OCI-LY7 (cell line): ENCODE measurements at regions not wholly inside any gene's neighbourhood (a gene's known extent, or its start where the extent isn't known, plus 50 kb on each side); places are given as distances from the start of the nearest gene placed in this dataset.

Experiments
- BruUV-seq: library from RNA; stranded (reverse); fragments of 400-500 nt; replicated peaks from 2 replicates; lab custom pipeline; 2021; lab: Mats Ljungman, UMichigan
- CTCF ChIA-PET: fragments of 300-600 bp; sonication (Branson Sonifier 250); formaldehyde crosslinking; loops from one replicate; lab custom pipeline; 2022; ENCODE audit warnings: antibody characterized with exemption; ENCODE audit not compliant: unreplicated experiment; lab: Charles Lee
- POLR2A ChIA-PET: fragments of 300-600 bp; sonication (Branson Sonifier 250); formaldehyde crosslinking; loops from one replicate; lab custom pipeline; 2022; ENCODE audit warnings: antibody characterized with exemption; lab: Charles Lee
- DNase-seq: peaks from one replicate; pipeline ENCODE4 v3.0.0-alpha.2; 2015; ENCODE audit warnings: low spot score
- H2AFZ ChIP-seq: fragments of 200-600 bp; sonication (generic), shearing (Covaris generic); 2 replicates; pipeline ENCODE4 v1.6.1; 2014; ENCODE audit warnings: mild to moderate bottlenecking, antibody characterized with exemption, low read length, moderate library complexity
- H3K27ac ChIP-seq: fragments of 200-600 bp; sonication (generic); 2 replicates; pipeline ENCODE4 v1.5.1; 2014; ENCODE audit warnings: mixed run types, low read depth, mild to moderate bottlenecking, moderate library complexity, low read length, inconsistent platforms; ENCODE audit not compliant: poor library complexity, severe bottlenecking
- H3K36me3 ChIP-seq: fragments of 200-600 bp; sonication (generic); 2 replicates; pipeline ENCODE4 v1.6.1; 2014; ENCODE audit warnings: mild to moderate bottlenecking, antibody characterized with exemption, low read length, moderate library complexity, mixed read lengths; ENCODE audit not compliant: insufficient read depth
- H3K4me1 ChIP-seq: fragments of 200-600 bp; sonication (generic); 2 replicates; pipeline ENCODE4 v1.5.1; 2014; ENCODE audit warnings: mild to moderate bottlenecking, low read length; ENCODE audit not compliant: insufficient read depth, poor library complexity, severe bottlenecking
- H3K4me2 ChIP-seq: fragments of 200-600 bp; sonication (generic); 2 replicates; pipeline ENCODE4 v1.6.1; 2014; ENCODE audit warnings: mild to moderate bottlenecking, low read length
- H3K4me3 ChIP-seq: fragments of 200-600 bp; sonication (generic); 2 replicates; pipeline ENCODE4 v1.5.1; 2014; ENCODE audit warnings: mild to moderate bottlenecking, low read depth, low read length; ENCODE audit not compliant: poor library complexity, severe bottlenecking
- H3K79me2 ChIP-seq: fragments of 200-600 bp; sonication (generic); 2 replicates; pipeline ENCODE4 v1.6.1; 2016; ENCODE audit warnings: low read depth, mild to moderate bottlenecking, low read length, moderate library complexity, mixed read lengths; ENCODE audit not compliant: insufficient read depth
- H3K9me2 ChIP-seq: fragments of 200-600 bp; sonication (generic); 2 replicates; pipeline ENCODE4 v1.6.1; 2016; ENCODE audit warnings: mild to moderate bottlenecking, low read length, mixed read lengths; ENCODE audit not compliant: insufficient read depth
- H3K9me3 ChIP-seq: fragments of 200-600 bp; sonication (generic); 2 replicates; pipeline ENCODE4 v1.6.1; 2014; ENCODE audit warnings: mild to moderate bottlenecking, mixed run types, low read length, mixed read lengths
- H4K20me1 ChIP-seq: fragments of 200-600 bp; sonication (generic); 2 replicates; pipeline ENCODE4 v1.6.1; 2014; ENCODE audit warnings: mild to moderate bottlenecking, antibody characterized with exemption, low read length, moderate library complexity, mixed read lengths; ENCODE audit not compliant: insufficient read depth
- EZH2phosphoT487 ChIP-seq: fragments of 200-600 bp; sonication (generic); IDR thresholded peaks from 2 replicates; pipeline ENCODE4 v1.6.1; 2018; ENCODE audit warnings: low read depth, borderline replicate concordance, mild to moderate bottlenecking, mixed run types, antibody characterized with exemption, low read length, moderate library complexity, mixed read lengths
- intact Hi-C: fragments of 100-400 bp; cut with micrococcal nuclease; formaldehyde crosslinking; loops from one replicate; pipeline ENCODE4 v1.10.0; 2022; ENCODE audit not compliant: unreplicated experiment
- TF ChIP-seq, protein P1 (sequence below): fragments of 200-600 bp; sonication (generic); conservative IDR thresholded peaks from 2 replicates; pipeline ENCODE4 v1.5.1; 2014; ENCODE audit warnings: mild to moderate bottlenecking, antibody characterized with exemption, low read length, moderate library complexity, mixed read lengths

GRCh38 chr6:1257778-1258177 lies 54.1 kb upstream of the FOXQ1 start:
- no peaks in the 10 kb centered on the region for H3K4me1 ChIP-seq
- no peak overlapping the region for H2AFZ ChIP-seq
- no peaks in the 10 kb centered on the region for H3K79me2 ChIP-seq
- no peak overlapping the region for H3K4me3 ChIP-seq
- H3K27ac ChIP-seq: no peak overlapping the region
- TF ChIP-seq, protein P1, sequence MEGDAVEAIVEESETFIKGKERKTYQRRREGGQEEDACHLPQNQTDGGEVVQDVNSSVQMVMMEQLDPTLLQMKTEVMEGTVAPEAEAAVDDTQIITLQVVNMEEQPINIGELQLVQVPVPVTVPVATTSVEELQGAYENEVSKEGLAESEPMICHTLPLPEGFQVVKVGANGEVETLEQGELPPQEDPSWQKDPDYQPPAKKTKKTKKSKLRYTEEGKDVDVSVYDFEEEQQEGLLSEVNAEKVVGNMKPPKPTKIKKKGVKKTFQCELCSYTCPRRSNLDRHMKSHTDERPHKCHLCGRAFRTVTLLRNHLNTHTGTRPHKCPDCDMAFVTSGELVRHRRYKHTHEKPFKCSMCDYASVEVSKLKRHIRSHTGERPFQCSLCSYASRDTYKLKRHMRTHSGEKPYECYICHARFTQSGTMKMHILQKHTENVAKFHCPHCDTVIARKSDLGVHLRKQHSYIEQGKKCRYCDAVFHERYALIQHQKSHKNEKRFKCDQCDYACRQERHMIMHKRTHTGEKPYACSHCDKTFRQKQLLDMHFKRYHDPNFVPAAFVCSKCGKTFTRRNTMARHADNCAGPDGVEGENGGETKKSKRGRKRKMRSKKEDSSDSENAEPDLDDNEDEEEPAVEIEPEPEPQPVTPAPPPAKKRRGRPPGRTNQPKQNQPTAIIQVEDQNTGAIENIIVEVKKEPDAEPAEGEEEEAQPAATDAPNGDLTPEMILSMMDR: no peak
- TF ChIP-seq EZH2phosphoT487: no peak
- CTCF ChIA-PET: no interaction called here
- no peaks in the 10 kb centered on the region for H4K20me1 ChIP-seq
- DNase-seq: no peak
- intact Hi-C loops: no loop called here
- no TSS peak for BruUV-seq
- H3K9me3 ChIP-seq: no peaks in the 10 kb centered on the region
- H3K36me3 ChIP-seq: no peaks in the 10 kb centered on the region
- no peak overlapping the region for H3K4me2 ChIP-seq
- POLR2A ChIA-PET: interaction anchor here (0.6 to 1.8 kb wide), 2 partner anchors 11 to 189 kb away, joined by 4 to 5 read pairs; no protein-coding TSS in a partner anchor
- no peaks in the 10 kb centered on the region for H3K9me2 ChIP-seq

GRCh38 chr6:1256435-1257008 lies 55.4 kb upstream of the FOXQ1 start:
- no TSS peak for BruUV-seq
- no peaks in the 10 kb centered on the region for H3K36me3 ChIP-seq
- POLR2A ChIA-PET: no interaction called here
- H3K79me2 ChIP-seq: no peaks in the 10 kb centered on the region
- H3K4me3 ChIP-seq: no peak overlapping the region
- no peak for TF ChIP-seq EZH2phosphoT487
- TF ChIP-seq, protein P1: no peak
- DNase-seq: no peak
- H2AFZ ChIP-seq: no peak overlapping the region
- H3K4me2 ChIP-seq: no peak overlapping the region
- CTCF ChIA-PET: no interaction called here
- no peak overlapping the region for H3K27ac ChIP-seq
- no peaks in the 10 kb centered on the region for H3K4me1 ChIP-seq
- no peaks in the 10 kb centered on the region for H4K20me1 ChIP-seq
- no peaks in the 10 kb centered on the region for H3K9me3 ChIP-seq
- H3K9me2 ChIP-seq: no peaks in the 10 kb centered on the region
- intact Hi-C loops: no loop called here

GRCh38 chr6:1255636-1256365 lies 56.1 kb upstream of the FOXQ1 start:
- H3K4me2 ChIP-seq: no peak overlapping the region
- CTCF ChIA-PET: no interaction called here
- TF ChIP-seq EZH2phosphoT487: no peak
- TF ChIP-seq, protein P1: no peak

More at GRCh38 chr6:1255636-1256365, 56.1 kb upstream of the FOXQ1 start:
- Histone ChIP-seq H3K9me2 (no peaks in the 10 kb centered on the region), H3K9me3 (no peaks in the 10 kb centered on the region), H2AFZ (no peak overlapping the region), H4K20me1 (no peaks in the 10 kb centered on the region), H3K27ac (no peak overlapping the region), H3K4me3 (no peak overlapping the region), H3K36me3 (no peaks in the 10 kb centered on the region), H3K4me1 (no peaks in the 10 kb centered on the region), H3K79me2 (no peaks in the 10 kb centered on the region)
- intact Hi-C loops: no loop called here
- POLR2A ChIA-PET: no interaction called here
- no TSS peak for BruUV-seq
- no peak for DNase-seq
